Fibroblast of pulmonary artery (primary cell): ENCODE measurements at regions not wholly inside any gene's neighbourhood (a gene's known extent, or its start where the extent isn't known, plus 50 kb on each side); places are given as distances from the start of the nearest gene placed in this dataset.

Source experiments
- DNase-seq: peaks from one replicate; pipeline ENCODE4 v3.0.0-alpha.2; 2010; ENCODE audit warnings: low read depth
- H3K4me3 ChIP-seq: replicated peaks from 2 replicates; pipeline ENCODE4 v1.5.1; 2011; ENCODE audit warnings: low read depth, mild to moderate bottlenecking, control low read depth, low read length, moderate library complexity
- TF ChIP-seq, protein P1 (sequence below): IDR thresholded peaks from 2 replicates; pipeline ENCODE4 v1.5.1; 2011; ENCODE audit warnings: mild to moderate bottlenecking, control low read depth, low read length, inconsistent platforms; ENCODE audit errors: missing control alignments

DNA sequence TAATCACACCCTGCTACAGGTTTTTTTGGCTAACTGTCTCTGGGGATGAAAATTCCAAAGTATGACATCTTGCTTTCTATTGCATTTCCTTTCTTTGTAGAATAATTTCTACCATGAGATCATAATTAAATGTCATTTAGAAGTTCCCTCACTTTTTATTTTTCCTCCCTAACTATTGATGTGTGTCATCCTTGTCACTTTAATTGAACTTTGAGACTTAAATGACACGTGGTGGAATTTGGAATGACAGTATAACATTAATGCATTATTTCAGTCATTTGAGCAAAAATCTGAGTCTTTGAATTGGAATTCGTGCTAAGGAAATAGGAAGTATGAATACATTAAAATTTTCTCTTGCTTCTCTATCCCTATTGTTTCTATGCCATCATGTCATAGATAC, 745.4 kb downstream of the PDHA2 start:
- TF ChIP-seq, protein P1, sequence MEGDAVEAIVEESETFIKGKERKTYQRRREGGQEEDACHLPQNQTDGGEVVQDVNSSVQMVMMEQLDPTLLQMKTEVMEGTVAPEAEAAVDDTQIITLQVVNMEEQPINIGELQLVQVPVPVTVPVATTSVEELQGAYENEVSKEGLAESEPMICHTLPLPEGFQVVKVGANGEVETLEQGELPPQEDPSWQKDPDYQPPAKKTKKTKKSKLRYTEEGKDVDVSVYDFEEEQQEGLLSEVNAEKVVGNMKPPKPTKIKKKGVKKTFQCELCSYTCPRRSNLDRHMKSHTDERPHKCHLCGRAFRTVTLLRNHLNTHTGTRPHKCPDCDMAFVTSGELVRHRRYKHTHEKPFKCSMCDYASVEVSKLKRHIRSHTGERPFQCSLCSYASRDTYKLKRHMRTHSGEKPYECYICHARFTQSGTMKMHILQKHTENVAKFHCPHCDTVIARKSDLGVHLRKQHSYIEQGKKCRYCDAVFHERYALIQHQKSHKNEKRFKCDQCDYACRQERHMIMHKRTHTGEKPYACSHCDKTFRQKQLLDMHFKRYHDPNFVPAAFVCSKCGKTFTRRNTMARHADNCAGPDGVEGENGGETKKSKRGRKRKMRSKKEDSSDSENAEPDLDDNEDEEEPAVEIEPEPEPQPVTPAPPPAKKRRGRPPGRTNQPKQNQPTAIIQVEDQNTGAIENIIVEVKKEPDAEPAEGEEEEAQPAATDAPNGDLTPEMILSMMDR, result no peak
- DNase-seq, result no peak
- H3K4me3 ChIP-seq, result no peak overlapping the region

DNA sequence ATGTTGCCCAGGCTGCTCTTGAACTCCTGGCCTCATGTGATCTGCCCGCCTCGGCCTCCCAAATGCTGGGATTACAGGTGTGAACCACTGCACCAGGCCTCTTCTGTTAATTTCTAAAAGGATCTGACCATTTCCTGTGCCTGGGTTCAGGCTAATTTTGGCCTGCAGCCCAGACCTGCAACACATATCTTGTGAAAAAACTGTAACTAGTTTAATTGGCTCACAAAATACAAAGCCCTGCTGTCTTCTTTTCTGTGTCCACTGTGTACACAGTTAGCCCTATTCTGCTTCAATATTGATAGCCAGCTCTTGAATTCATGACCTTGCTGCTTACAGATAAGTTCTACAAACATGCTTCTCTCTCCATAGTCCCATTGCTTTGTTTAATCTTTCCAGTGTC, 753.5 kb downstream of the PDHA2 start:
- TF ChIP-seq, protein P1, result no peak
- H3K4me3 ChIP-seq, result no peak overlapping the region
- DNase-seq, result no peak

DNA sequence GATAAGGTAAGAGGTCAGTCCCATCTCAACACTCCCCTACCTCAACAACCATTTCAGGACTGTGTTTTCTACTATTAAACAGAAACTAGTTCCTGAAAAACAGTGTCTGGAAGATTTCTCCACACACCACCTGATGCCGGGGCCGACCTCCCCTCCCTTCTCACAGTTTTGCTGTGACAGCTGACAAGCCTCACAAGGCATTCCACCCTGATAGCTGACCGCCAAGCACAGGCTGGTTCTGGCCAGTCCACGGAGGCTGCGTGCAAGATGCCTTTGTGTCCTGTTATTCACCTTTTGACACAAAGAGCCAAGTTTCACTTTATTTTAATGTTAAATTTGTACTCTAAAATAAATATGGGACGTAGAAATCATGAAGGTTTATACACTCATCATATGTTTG, 758.6 kb downstream of the PDHA2 start:
- TF ChIP-seq, protein P1, result no peak
- H3K4me3 ChIP-seq, result no peak overlapping the region
- peak; percentile 35 for DNase-seq

DNA sequence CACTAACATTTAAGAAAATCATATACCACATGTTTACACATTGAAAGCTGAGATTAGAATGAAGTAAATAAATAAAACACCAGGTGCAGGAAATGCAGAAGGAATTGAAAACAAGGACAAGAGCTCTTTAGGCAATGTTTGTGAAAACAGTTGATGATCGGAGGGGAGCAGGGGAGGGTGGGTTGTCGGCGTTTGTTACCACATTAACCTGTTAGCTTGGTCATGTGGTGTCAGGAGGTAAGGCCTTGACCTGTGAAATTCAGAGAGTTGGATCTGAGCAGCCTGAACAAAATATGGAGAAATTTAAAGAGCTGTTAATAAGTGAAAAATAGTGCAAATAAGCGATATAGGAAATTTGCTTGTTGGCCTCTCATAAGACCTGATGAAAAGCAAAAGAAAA, 759.9 kb downstream of the PDHA2 start:
- no peak for DNase-seq

DNA sequence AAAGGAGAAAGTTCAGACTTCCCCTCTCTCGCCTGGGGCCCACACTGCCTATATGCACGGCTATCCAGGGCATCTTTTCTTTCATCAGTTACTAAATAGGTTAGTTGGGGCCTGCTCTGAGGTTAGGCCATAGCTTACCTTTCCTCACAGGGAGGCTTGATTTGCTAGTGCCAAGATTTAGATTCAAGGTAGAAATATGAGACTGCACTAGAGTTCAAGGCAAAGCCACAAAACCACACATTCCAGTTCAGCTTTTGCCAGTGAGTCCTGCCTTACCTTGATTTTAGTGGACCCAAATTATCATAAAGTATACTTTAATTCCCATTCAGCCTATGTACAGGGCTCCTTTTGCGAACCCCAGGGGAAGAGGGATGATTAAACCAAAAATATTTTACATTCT, 762.8 kb downstream of the PDHA2 start:
- no peak overlapping the region for H3K4me3 ChIP-seq
- no peak for DNase-seq
- TF ChIP-seq, protein P1, result no peak

More for the DNA sequence above, 759.9 kb downstream of the PDHA2 start:
- H3K4me3 ChIP-seq, result no peak overlapping the region
- TF ChIP-seq, protein P1, result no peak

DNA sequence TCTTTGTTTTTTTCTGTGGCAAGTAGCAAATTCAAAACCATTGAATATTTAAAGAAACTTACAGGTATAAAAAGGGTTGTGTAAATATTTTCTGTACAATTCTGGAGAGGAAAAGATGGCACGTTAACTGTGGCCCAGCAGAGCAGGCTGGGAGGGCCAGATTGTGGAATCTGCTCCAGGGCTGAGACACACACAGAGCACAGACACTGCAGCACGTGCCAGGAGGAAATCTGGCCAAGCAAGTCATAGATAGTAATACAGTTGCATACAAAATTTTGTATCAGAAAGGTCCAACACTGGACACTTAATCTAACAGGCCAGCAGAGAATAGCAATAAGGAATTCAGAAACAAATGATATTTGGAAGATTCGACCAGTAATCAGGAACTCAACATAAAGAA, 763.7 kb downstream of the PDHA2 start:
- H3K4me3 ChIP-seq, result no peak overlapping the region
- DNase-seq, result no peak
- TF ChIP-seq, protein P1, result no peak

DNA sequence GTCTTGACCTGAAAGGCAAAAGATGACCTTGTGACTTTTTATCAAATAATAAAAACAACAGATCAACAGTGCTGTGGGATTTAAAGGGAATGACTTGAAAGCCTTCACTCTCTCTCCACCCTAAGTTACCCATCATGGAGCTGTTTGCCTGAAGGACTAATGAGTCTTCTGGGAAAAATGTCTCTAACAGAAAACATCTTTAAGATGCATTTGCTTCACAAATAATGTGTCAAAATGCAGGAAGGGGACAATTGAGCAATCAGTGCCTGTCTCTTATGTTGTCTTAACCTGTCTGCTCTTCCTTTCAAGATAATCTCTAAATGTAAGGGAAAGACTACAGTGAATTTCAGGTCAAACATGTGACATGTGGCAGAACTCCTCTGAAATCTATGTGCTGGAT, 766.6 kb downstream of the PDHA2 start:
- H3K4me3 ChIP-seq, result no peak overlapping the region
- TF ChIP-seq, protein P1, result no peak
- DNase-seq, result no peak
